ENCODE measurements at regions not wholly inside any gene's neighbourhood (a gene's known extent, or its start where the extent isn't known, plus 50 kb on each side); places are given as distances from the start of the nearest gene placed in this dataset.

DNA sequence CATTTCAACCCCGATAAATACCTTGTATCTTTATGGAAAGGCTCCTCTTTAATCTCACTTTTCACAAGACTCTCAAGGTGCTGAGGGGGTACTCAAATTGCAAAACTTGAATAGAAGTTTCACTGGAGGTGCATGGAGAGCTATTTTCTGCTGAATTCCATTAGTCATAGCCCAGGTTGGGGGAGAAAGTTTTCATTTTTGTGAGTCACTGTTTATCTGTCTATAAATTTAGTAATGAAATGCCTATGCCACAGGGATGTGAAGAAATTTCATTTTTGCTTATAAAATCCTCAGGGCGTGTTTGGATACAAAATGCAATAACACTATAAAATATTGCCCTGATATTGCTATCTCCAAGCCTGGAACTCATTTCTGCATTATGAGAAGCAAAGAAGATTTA lies 346.3 kb downstream of the LRATD1 start:
- Histone ChIP-seq H3K36me3 (no peaks in the 10 kb centered on the region), H3K9me3 (no peaks in the 10 kb centered on the region), H3K27ac (no peak overlapping the region), H3K27me3 (no peaks in the 10 kb centered on the region), H3K4me1 (no peaks in the 10 kb centered on the region), H3K4me3 (no peak overlapping the region)
- intact Hi-C loops (cut with DNase I), result no loop called here
- 53% methylated on average over 2 of the region's 2 CpGs for WGBS (ENCODE audit: insufficient coverage, low coverage, low lambda C conversion rate, missing lambda C conversion rate)
- DNase-seq, result no peak
- no peak for TF ChIP-seq POLR2A (IDR thresholded peaks at IDR 0.05)
- TF ChIP-seq, protein P1, sequence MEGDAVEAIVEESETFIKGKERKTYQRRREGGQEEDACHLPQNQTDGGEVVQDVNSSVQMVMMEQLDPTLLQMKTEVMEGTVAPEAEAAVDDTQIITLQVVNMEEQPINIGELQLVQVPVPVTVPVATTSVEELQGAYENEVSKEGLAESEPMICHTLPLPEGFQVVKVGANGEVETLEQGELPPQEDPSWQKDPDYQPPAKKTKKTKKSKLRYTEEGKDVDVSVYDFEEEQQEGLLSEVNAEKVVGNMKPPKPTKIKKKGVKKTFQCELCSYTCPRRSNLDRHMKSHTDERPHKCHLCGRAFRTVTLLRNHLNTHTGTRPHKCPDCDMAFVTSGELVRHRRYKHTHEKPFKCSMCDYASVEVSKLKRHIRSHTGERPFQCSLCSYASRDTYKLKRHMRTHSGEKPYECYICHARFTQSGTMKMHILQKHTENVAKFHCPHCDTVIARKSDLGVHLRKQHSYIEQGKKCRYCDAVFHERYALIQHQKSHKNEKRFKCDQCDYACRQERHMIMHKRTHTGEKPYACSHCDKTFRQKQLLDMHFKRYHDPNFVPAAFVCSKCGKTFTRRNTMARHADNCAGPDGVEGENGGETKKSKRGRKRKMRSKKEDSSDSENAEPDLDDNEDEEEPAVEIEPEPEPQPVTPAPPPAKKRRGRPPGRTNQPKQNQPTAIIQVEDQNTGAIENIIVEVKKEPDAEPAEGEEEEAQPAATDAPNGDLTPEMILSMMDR (IDR thresholded peaks at IDR 0.05), result no peak
- no peak for ATAC-seq

DNA sequence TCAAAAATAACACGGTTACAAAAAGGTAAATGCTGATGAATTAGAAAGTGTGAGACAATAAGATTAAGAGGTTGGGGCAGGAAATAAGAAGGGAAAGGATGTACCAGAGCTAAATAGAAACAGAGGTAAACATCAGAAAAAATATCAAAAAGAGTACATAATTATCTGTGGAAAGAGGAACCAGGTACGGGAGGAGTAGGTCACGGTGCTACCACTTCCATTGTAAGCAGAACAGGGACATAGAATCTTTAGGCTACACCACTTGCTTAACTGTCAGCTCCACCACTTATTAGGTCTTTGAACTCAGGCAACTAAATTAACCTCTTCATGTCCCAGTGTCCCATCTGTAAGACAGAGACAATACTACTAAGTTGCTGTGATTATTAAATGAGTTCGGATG lies 350.3 kb downstream of the LRATD1 start:
- H3K4me1 ChIP-seq, result no peaks in the 10 kb centered on the region
- WGBS (ENCODE audit: insufficient coverage, low coverage, low lambda C conversion rate, missing lambda C conversion rate), result 56% methylated on average over 4 of the region's 4 CpGs
- H3K27me3 ChIP-seq, result no peaks in the 10 kb centered on the region
- intact Hi-C loops (cut with DNase I), result no loop called here
- H3K9me3 ChIP-seq, result no peaks in the 10 kb centered on the region
- ATAC-seq (no peak), DNase-seq (no peak)
- TF ChIP-seq, protein P1 (IDR thresholded peaks at IDR 0.05), result no peak
- TF ChIP-seq POLR2A (IDR thresholded peaks at IDR 0.05), result no peak
- H3K27ac ChIP-seq, result no peak overlapping the region
- H3K36me3 ChIP-seq, result no peaks in the 10 kb centered on the region
- H3K4me3 ChIP-seq, result no peak overlapping the region

DNA sequence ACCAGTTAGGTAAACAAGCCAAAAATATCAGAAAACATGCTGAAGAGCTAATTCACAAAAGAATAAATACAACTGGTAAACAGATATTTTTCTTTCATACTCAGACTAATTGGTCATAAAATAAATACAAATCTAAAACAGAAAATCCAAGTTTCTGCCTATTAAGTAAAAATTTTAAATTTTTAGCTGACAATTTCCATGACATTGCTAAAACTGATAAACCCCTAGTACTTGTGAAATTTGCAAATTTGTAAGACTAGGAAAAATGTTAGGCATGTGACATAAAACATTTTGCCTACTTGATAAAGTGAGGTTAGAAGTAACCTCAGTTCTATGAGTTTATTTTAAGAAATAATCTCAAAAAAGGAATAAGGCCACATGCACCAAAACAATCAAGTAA lies 356.1 kb downstream of the LRATD1 start:
- ATAC-seq (no peak), DNase-seq (no peak)
- no peaks in the 10 kb centered on the region for H3K4me1 ChIP-seq
- intact Hi-C loops (cut with DNase I), result no loop called here
- no peaks in the 10 kb centered on the region for H3K9me3 ChIP-seq
- H3K27ac ChIP-seq, result no peak overlapping the region
- H3K36me3 ChIP-seq, result no peaks in the 10 kb centered on the region
- TF ChIP-seq, protein P1 (IDR thresholded peaks at IDR 0.05), result no peak
- TF ChIP-seq POLR2A (IDR thresholded peaks at IDR 0.05), result no peak
- H3K4me3 ChIP-seq, result no peak overlapping the region
- H3K27me3 ChIP-seq, result no peaks in the 10 kb centered on the region

DNA sequence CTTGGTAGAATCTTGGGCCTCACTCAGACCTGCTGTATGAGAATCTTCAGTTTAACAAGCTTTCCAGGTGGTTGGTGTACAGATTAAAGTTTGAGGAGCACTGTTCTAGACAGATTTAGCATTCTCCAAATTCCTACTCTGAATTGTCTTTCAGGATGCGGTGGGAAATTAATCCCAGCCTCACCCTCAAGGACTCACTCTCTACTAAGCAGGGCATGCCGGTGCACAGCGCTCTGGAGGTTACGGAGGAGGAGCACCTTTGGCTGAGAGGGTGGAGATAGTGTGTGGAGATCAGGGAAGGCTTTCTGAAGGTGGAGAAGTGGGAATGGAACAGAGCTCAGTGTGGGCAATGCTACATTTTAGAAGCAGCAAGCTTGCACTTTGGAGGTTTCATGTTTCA lies 359.2 kb downstream of the LRATD1 start:
- ATAC-seq (no peak), DNase-seq (no peak)
- TF ChIP-seq, protein P1 (IDR thresholded peaks at IDR 0.05), result no peak
- no peak for TF ChIP-seq POLR2A (IDR thresholded peaks at IDR 0.05)
- 80% methylated on average over 1 of the region's 4 CpGs for WGBS (ENCODE audit: insufficient coverage, low coverage, low lambda C conversion rate, missing lambda C conversion rate)
- Histone ChIP-seq H3K27me3 (no peaks in the 10 kb centered on the region), H3K27ac (no peak overlapping the region), H3K9me3 (no peaks in the 10 kb centered on the region), H3K4me1 (no peaks in the 10 kb centered on the region), H3K4me3 (no peak overlapping the region), H3K36me3 (no peaks in the 10 kb centered on the region)
- intact Hi-C loops (cut with DNase I), result no loop called here

DNA sequence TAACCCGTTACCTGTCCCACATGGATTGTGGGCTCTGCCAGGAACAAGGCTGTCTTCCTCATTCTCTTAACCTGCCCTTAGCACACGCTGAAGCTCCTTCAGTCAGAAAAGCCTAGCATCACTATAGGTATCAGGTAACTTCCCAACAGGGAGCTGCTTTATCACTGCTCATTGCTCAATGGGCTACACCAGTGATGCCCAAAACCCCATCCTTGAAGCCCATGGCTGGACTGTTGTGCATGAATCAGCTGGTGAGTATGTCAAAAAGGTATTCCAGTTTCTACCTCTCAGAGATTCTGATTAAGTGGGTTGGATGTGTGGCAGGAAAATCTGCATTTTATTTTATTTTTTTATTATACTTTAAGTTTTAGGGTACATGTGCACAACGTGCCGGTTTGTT lies 362.2 kb downstream of the LRATD1 start:
- no peaks in the 10 kb centered on the region for H3K27me3 ChIP-seq
- ATAC-seq (no peak), DNase-seq (no peak)
- H3K27ac ChIP-seq, result no peak overlapping the region
- TF ChIP-seq, protein P1 (IDR thresholded peaks at IDR 0.05), result no peak
- no peak for TF ChIP-seq POLR2A (IDR thresholded peaks at IDR 0.05)
- intact Hi-C loops (cut with DNase I), result no loop called here
- H3K4me3 ChIP-seq, result no peak overlapping the region
- no peaks in the 10 kb centered on the region for H3K4me1 ChIP-seq
- H3K9me3 ChIP-seq, result no peaks in the 10 kb centered on the region
- H3K36me3 ChIP-seq, result no peaks in the 10 kb centered on the region
- WGBS (ENCODE audit: insufficient coverage, low coverage, low lambda C conversion rate, missing lambda C conversion rate), result 57% methylated on average over 4 of the region's 4 CpGs
